CD4-positive, alpha-beta T cell (primary cell): ENCODE measurements at regions not wholly inside any gene's neighbourhood (a gene's known extent, or its start where the extent isn't known, plus 50 kb on each side); places are given as distances from the start of the nearest gene placed in this dataset.
A peak's percentile ranks its signal among the peaks of the same experiment; 100 is the strongest.

Source experiments
- ATAC-seq: fragments of 200-7000 bp; cut with Tn5 transposase; one replicate; pipeline ENCODE4 v1.10.0; 2022; ENCODE audit warnings: mild to moderate bottlenecking; ENCODE audit not compliant: poor library complexity
- CTCF ChIA-PET: fragments of 350-600 bp; sonication (Branson Sonifier 250); formaldehyde crosslinking; loops from one replicate; lab custom pipeline; 2021; ENCODE audit warnings: antibody characterized with exemption, inconsistent platforms; lab: Charles Lee
- POLR2A ChIA-PET: fragments of 350-600 bp; sonication (Branson Sonifier 250); formaldehyde crosslinking; loops from one replicate; lab custom pipeline; 2021; ENCODE audit warnings: antibody characterized with exemption, inconsistent platforms; lab: Charles Lee
- DNase-seq, 14 experiments: peaks; one replicate each; pipeline ENCODE4 v3.0.0-alpha.2; 2013 to 2020; ENCODE audit warnings: mixed read lengths in 2 of 14
- H3K27ac ChIP-seq, 2 donors: one replicate each; pipeline versions ENCODE4 v1.5.1 to v1.7.0; 2013; ENCODE audit warnings: low read length in 2 of 2, low read depth in 1 of 2, mild to moderate bottlenecking in 1 of 2
- H3K27me3 ChIP-seq, 2 experiments: 1 replicate in 1 of 2; 2 replicates in 1 of 2; pipeline versions ENCODE4 v1.6.1 to v1.7.0; 2013; ENCODE audit warnings: low read length in 2 of 2, control low read depth in 1 of 2, mild to moderate bottlenecking in 1 of 2, moderate library complexity in 1 of 2; ENCODE audit not compliant: insufficient read depth in 2 of 2, control insufficient read depth in 1 of 2
- H3K36me3 ChIP-seq: one replicate; pipeline ENCODE4 v1.6.1; 2013; ENCODE audit warnings: low read length, control low read depth; ENCODE audit not compliant: insufficient read depth
- H3K4me1 ChIP-seq: one replicate; pipeline ENCODE4 v1.6.1; 2013; ENCODE audit warnings: low read length, control low read depth; ENCODE audit not compliant: insufficient read depth
- H3K4me3 ChIP-seq: one replicate; pipeline ENCODE4 v1.5.1; 2013; ENCODE audit warnings: mild to moderate bottlenecking, low read length, moderate library complexity
- H3K9me3 ChIP-seq, 2 experiments: 1 replicate in 1 of 2; 2 replicates in 1 of 2; pipeline versions ENCODE4 v1.6.1 to v1.7.0; 2013; ENCODE audit warnings: low read length in 2 of 2, mild to moderate bottlenecking in 2 of 2, control low read depth in 1 of 2, moderate library complexity in 1 of 2; ENCODE audit not compliant: control insufficient read depth in 1 of 2, insufficient read depth in 1 of 2
- H3K27ac Mint-ChIP-seq: one replicate; pipeline ENCODE4 v1.8.0; 2020; ENCODE audit warnings: mixed read lengths
- H3K27me3 Mint-ChIP-seq: one replicate; pipeline ENCODE4 v1.8.0; 2021; ENCODE audit warnings: mixed read lengths
- H3K36me3 Mint-ChIP-seq: one replicate; pipeline ENCODE4 v1.8.0; 2021; ENCODE audit warnings: low read depth, mixed read lengths
- H3K4me1 Mint-ChIP-seq: one replicate; pipeline ENCODE4 v1.8.0; 2021; ENCODE audit warnings: low read depth, mixed read lengths
- H3K4me3 Mint-ChIP-seq: one replicate; pipeline ENCODE4 v1.8.0; 2020; ENCODE audit warnings: mild to moderate bottlenecking, mixed read lengths
- H3K9me3 Mint-ChIP-seq: one replicate; pipeline ENCODE4 v1.8.0; 2020; ENCODE audit warnings: mixed read lengths
- intact Hi-C, 2 experiments: fragments of 100-400 bp; cut with DNase I in 1 of 2; cut with micrococcal nuclease in 1 of 2; formaldehyde crosslinking; loops; one replicate each; pipeline versions ENCODE4 v1.15.1 to v1.9.0; 2023 to 2025; cut with DNase I, micrococcal nuclease
- TF ChIP-seq, protein P1 (sequence below): fragments of 200-600 bp; IDR thresholded peaks from one replicate; pipeline ENCODE4 v1.8.0; 2022; ENCODE audit warnings: antibody characterized with exemption, mild to moderate bottlenecking

DNA sequence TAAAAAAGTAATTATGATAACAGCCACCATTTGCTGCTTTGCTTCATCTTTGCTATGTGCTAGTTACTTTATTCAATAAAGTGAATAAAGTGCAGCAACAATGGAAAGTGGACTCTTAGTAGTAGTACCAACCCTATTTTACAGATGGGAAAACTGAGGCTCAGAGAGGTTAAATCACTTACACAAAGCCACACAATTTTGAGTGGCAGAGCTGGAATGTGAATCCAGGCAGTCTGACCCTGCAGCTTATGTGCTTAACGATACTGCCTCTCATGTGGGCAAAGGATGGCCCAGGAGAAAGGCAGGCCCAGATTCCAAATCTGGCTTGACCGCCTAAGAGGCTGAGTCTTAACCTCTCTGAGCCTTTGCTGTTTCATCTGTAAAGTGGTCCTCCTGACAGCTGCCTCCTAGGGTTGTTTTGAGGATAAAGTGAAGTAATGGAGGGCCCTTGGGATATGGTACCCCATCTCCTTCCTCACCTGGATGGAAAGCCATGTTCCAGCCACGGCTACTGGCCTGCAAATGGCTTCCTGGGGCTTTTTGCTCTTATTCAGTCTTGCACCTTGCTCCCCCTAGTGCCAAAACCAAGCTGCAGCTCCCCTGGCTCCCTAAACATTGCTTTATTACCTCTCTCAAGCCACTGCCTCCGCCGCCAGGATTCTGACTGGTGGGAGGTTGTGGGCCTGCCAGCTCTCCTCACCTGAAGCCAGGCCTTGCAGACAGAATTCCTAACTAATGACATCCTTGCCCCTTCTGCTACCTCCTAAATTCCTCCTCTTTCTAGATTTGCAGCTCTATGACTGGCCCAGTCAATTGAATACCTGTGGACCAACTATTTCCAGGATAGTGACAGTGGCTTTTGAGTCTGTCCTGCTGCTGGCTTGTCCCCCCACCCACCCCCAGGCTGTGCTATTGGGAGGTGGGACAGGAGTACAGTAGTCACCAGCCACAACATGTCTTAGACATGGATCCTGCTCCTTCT, 283.3 kb upstream of the PWP1 start:
- Mint-ChIP-seq H3K27me3 (no peaks in the 10 kb centered on the region), H3K4me1 (peaks cover 40% of the 10 kb centered on the region), H3K36me3 (no peaks in the 10 kb centered on the region), H3K9me3 (no peaks in the 10 kb centered on the region), H3K27ac (no peak overlapping the region), H3K4me3 (no peak overlapping the region)
- ChIA-PET CTCF (interaction anchor here (1.1 to 1.6 kb wide), 6 partner anchors 30 to 276 kb away, joined by 3 to 10 read pairs (median 5); no protein-coding TSS in a partner anchor), POLR2A (interaction anchor here (0.9 to 7.3 kb wide), 5 partner anchors 13 to 270 kb away, joined by 3 to 59 read pairs (median 7); a partner anchor contains a TSS)
- ATAC-seq (peak; percentile 75), DNase-seq (peak; percentile 39 to 82 (median 53))
- H3K9me3 ChIP-seq: no peaks in the 10 kb centered on the region
- TF ChIP-seq, protein P1, sequence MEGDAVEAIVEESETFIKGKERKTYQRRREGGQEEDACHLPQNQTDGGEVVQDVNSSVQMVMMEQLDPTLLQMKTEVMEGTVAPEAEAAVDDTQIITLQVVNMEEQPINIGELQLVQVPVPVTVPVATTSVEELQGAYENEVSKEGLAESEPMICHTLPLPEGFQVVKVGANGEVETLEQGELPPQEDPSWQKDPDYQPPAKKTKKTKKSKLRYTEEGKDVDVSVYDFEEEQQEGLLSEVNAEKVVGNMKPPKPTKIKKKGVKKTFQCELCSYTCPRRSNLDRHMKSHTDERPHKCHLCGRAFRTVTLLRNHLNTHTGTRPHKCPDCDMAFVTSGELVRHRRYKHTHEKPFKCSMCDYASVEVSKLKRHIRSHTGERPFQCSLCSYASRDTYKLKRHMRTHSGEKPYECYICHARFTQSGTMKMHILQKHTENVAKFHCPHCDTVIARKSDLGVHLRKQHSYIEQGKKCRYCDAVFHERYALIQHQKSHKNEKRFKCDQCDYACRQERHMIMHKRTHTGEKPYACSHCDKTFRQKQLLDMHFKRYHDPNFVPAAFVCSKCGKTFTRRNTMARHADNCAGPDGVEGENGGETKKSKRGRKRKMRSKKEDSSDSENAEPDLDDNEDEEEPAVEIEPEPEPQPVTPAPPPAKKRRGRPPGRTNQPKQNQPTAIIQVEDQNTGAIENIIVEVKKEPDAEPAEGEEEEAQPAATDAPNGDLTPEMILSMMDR: peak; percentile 71
- H3K27me3 ChIP-seq: no peaks in the 10 kb centered on the region
- no peak overlapping the region for H3K4me3 ChIP-seq
- H3K4me1 ChIP-seq: peaks cover 23% of the 10 kb centered on the region
- H3K36me3 ChIP-seq: peaks cover 3% of the 10 kb centered on the region
- no peak overlapping the region for H3K27ac ChIP-seq
- intact Hi-C loops: loop anchor here (1.0 to 10.0 kb wide), 7 partner anchors 82 to 271 kb away; no protein-coding TSS in a partner anchor

DNA sequence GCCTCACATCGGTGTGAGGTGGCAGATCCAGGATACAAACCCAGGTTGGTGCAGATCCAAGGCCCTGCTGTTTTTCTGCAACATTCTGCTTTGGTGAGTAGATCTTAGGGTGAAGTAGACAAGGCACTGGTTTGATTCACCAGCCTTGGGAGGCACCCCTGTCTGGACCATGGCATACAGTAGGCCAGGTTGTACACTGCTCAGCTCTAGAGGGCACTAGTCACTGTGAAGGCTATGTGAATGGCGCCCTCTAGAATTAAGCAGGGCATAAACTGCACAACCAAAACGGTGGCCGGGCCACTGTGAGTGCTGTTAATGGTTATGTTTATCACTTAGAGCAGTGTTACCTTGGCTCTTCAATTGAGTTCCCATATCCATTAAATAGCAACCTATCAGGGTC, 280.6 kb upstream of the PWP1 start:
- H3K27me3 ChIP-seq: no peaks in the 10 kb centered on the region
- TF ChIP-seq, protein P1: no peak
- ATAC-seq: peak; percentile 46
- peaks cover 24% of the 10 kb centered on the region for H3K4me1 Mint-ChIP-seq
- H3K27ac ChIP-seq: no peak overlapping the region
- no peak overlapping the region for H3K4me3 ChIP-seq
- H3K27me3 Mint-ChIP-seq: no peaks in the 10 kb centered on the region
- intact Hi-C loops: loop anchor here in 1 of 2 experiments (5.0 to 10.0 kb wide), 2 partner anchors 180 to 202 kb away; no protein-coding TSS in a partner anchor
- ChIA-PET CTCF (interaction anchor here (0.5 to 1.4 kb wide), 2 partner anchors 51 to 461 kb away, joined by 3 to 4 read pairs; no protein-coding TSS in a partner anchor), POLR2A (interaction anchor here (2.6 kb wide), 1 partner anchor 84 kb away, joined by 15 read pairs; no protein-coding TSS in a partner anchor)
- peaks cover 16% of the 10 kb centered on the region for H3K4me1 ChIP-seq
- no peaks in the 10 kb centered on the region for H3K9me3 Mint-ChIP-seq
- peaks cover 3% of the 10 kb centered on the region for H3K36me3 ChIP-seq
- no peaks in the 10 kb centered on the region for H3K36me3 Mint-ChIP-seq
- H3K4me3 Mint-ChIP-seq: no peak overlapping the region
- no peak overlapping the region for H3K27ac Mint-ChIP-seq
- no peaks in the 10 kb centered on the region for H3K9me3 ChIP-seq
- peak in 6 of 14 experiments; percentile 5 to 51 (median 33) for DNase-seq

DNA sequence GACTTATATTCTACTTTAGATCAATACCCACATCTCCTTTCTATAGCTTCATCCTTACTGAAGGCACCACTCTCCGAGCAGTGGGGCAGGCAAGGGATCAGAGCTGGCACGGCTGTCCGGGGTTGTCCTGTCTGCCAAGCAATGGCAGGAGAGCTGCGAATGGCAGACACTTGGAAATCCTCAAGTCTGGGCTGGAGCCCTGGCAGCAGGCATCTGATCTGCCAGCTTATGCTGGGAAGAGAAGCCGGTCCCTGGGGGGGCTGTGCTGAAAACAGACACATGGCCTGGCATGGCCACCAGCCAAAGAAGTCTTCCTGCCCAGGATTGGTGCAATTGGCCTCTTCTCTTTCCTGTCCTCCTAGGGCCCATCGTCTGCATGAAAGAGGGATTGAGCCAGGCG, 280.2 kb upstream of the PWP1 start:
- H3K4me1 Mint-ChIP-seq: peaks cover 19% of the 10 kb centered on the region
- TF ChIP-seq, protein P1: no peak
- Histone ChIP-seq H3K27me3 (no peaks in the 10 kb centered on the region), H3K4me3 (no peak overlapping the region), H3K4me1 (peaks cover 16% of the 10 kb centered on the region), H3K27ac (no peak overlapping the region), H3K9me3 (no peaks in the 10 kb centered on the region), H3K36me3 (peaks cover 3% of the 10 kb centered on the region)
- ChIA-PET POLR2A (interaction anchor here (2.6 kb wide), 1 partner anchor 85 kb away, joined by 15 read pairs; no protein-coding TSS in a partner anchor), CTCF (interaction anchor here (0.5 to 1.4 kb wide), 2 partner anchors 50 to 461 kb away, joined by 3 to 4 read pairs; no protein-coding TSS in a partner anchor)
- H3K27ac Mint-ChIP-seq: no peak overlapping the region
- intact Hi-C loops: loop anchor here in 1 of 2 experiments (10.0 kb wide), 1 partner anchor 181 kb away; no protein-coding TSS in a partner anchor
- no peaks in the 10 kb centered on the region for H3K36me3 Mint-ChIP-seq
- DNase-seq (no peak), ATAC-seq (no peak)
- H3K9me3 Mint-ChIP-seq: no peaks in the 10 kb centered on the region
- H3K4me3 Mint-ChIP-seq: no peak overlapping the region
- H3K27me3 Mint-ChIP-seq: no peaks in the 10 kb centered on the region
